SK-N-SH (cell line): ENCODE measurements at regions not wholly inside any gene's neighbourhood (a gene's known extent, or its start where the extent isn't known, plus 50 kb on each side); places are given as distances from the start of the nearest gene placed in this dataset.

Experiments used
- CTCF ChIA-PET: fragments of 300-600, 350-600 bp; formaldehyde crosslinking; extraction: SDS; loops from one replicate; lab custom pipeline; 2021; lab: Yijun Ruan, JAX
- POLR2A ChIA-PET: fragments of 350-600 bp; sonication (Branson Sonifier 250); formaldehyde crosslinking; extraction: SDS; loops from one replicate; lab custom pipeline; 2020; ENCODE audit warnings: antibody characterized with exemption, inconsistent platforms; lab: Yijun Ruan, JAX
- DNase-seq: peaks from one replicate; pipeline ENCODE4 v3.0.0; 2012
- H2AFZ ChIP-seq: fragments of 200-600 bp; sonication (generic); 2 replicates; pipeline ENCODE4 v1.8.1; 2016; ENCODE audit warnings: antibody characterized with exemption, mild to moderate bottlenecking, low read depth
- H3F3A ChIP-seq: fragments of 200-600 bp; sonication (generic); replicated peaks from 2 replicates; pipeline ENCODE3; 2016; ENCODE audit warnings: antibody characterized with exemption, mild to moderate bottlenecking; ENCODE audit not compliant: insufficient read depth
- H3K27ac ChIP-seq, 2 experiments: fragments of 200-500 bp in 1 of 2; fragments of 200-600 bp in 1 of 2; sonication (Bioruptor generic) in 1 of 2; sonication (generic), shearing (Covaris generic) in 1 of 2; 2 replicates each; pipeline versions ENCODE4 v1.5.1 to v1.6.1; 2014 to 2016; ENCODE audit warnings: low read depth in 2 of 2, inconsistent platforms in 1 of 2, low read length in 1 of 2, mild to moderate bottlenecking in 1 of 2, mixed read lengths in 1 of 2
- H3K27me3 ChIP-seq: fragments of 200-600 bp; sonication (generic), shearing (Covaris generic); 2 replicates; pipeline ENCODE4 v1.6.1; 2016; ENCODE audit warnings: mixed run types; ENCODE audit not compliant: insufficient read depth
- H3K36me3 ChIP-seq, 2 experiments: fragments of 200-500 bp in 1 of 2; fragments of 200-600 bp in 1 of 2; sonication (Bioruptor generic) in 1 of 2; sonication (generic) in 1 of 2; replicated peaks in 1 of 2; 2 replicates each; pipeline versions ENCODE3 to v1.5.1; 2014 to 2016; ENCODE audit warnings: low read length in 1 of 2, mild to moderate bottlenecking in 1 of 2; ENCODE audit not compliant: insufficient read depth in 2 of 2, control insufficient read depth in 1 of 2
- H3K4me1 ChIP-seq, 2 experiments: fragments of 200-500 bp in 1 of 2; fragments of 200-600 bp in 1 of 2; sonication (Bioruptor generic) in 1 of 2; sonication (generic), shearing (Covaris generic) in 1 of 2; 2 replicates each; pipeline versions ENCODE4 v1.5.1 to v1.6.1; 2014 to 2016; ENCODE audit warnings: low read depth in 1 of 2, low read length in 1 of 2, mixed run types in 1 of 2; ENCODE audit not compliant: insufficient read depth in 2 of 2, control insufficient read depth in 1 of 2
- H3K4me2 ChIP-seq: fragments of 200-600 bp; sonication (generic), shearing (Covaris generic); 2 replicates; pipeline ENCODE4 v1.6.1; 2017; ENCODE audit warnings: mixed run types
- H3K4me3 ChIP-seq, 2 experiments: fragments of 200-500 bp in 1 of 2; fragments of 200-600 bp in 1 of 2; sonication (Bioruptor generic) in 1 of 2; sonication (generic), shearing (Covaris generic) in 1 of 2; 2 replicates each; pipeline versions ENCODE4 v1.5.1 to v1.8.1; 2014 to 2016; ENCODE audit warnings: low read depth in 2 of 2, inconsistent platforms in 1 of 2, low read length in 1 of 2, mild to moderate bottlenecking in 1 of 2, mixed read lengths in 1 of 2, moderate library complexity in 1 of 2
- H3K79me2 ChIP-seq: fragments of 200-600 bp; sonication (generic); 2 replicates; pipeline ENCODE4 v1.8.1; 2017; ENCODE audit warnings: mild to moderate bottlenecking; ENCODE audit not compliant: insufficient read depth
- H3K9ac ChIP-seq: fragments of 200-600 bp; sonication (generic); 2 replicates; pipeline ENCODE4 v1.6.1; 2017; ENCODE audit warnings: mixed run types
- H3K9me2 ChIP-seq: fragments of 200-600 bp; sonication (generic); 2 replicates; pipeline ENCODE4 v1.6.1; 2017; ENCODE audit warnings: mixed run types
- H3K9me3 ChIP-seq: fragments of 200-600 bp; sonication (generic); 2 replicates; pipeline ENCODE4 v1.6.1; 2017; ENCODE audit warnings: mixed run types, mild to moderate bottlenecking, moderate library complexity
- H4K20me1 ChIP-seq: fragments of 200-600 bp; sonication (generic); 2 replicates; pipeline ENCODE4 v1.6.1; 2017; ENCODE audit warnings: mild to moderate bottlenecking, mixed run types; ENCODE audit not compliant: insufficient read depth
- CHD2 ChIP-seq: fragments of 150-350 bp; IDR thresholded peaks from 2 replicates; pipeline ENCODE4 v1.6.1; 2018; ENCODE audit warnings: low read length; ENCODE audit not compliant: partially characterized antibody
- EP300 ChIP-seq, 2 experiments: IDR thresholded peaks; 2 replicates each; pipeline versions ENCODE4 v1.4.0 to v1.6.1; 2012; ENCODE audit warnings: borderline replicate concordance in 1 of 2, low read depth in 1 of 2, low read length in 1 of 2
- FOSL2 ChIP-seq: IDR thresholded peaks from 2 replicates; pipeline ENCODE4 v1.4.0; 2012; ENCODE audit warnings: low read depth, mild to moderate bottlenecking, moderate library complexity, borderline replicate concordance
- FOXJ3 ChIP-seq: sonication (generic); formaldehyde crosslinking; IDR thresholded peaks from 2 replicates; pipeline ENCODE4 v1.5.1; 2020; ENCODE audit warnings: mild to moderate bottlenecking, missing genetic modification reagents
- IRF3 ChIP-seq: fragments of 150-350 bp; IDR thresholded peaks from 2 replicates; pipeline ENCODE4 v1.6.1; 2016; ENCODE audit warnings: mild to moderate bottlenecking, low read depth, low read length
- MAX ChIP-seq: IDR thresholded peaks from 2 replicates; pipeline ENCODE4 v1.4.0; 2012; ENCODE audit warnings: low read depth
- MXI1 ChIP-seq: IDR thresholded peaks from 2 replicates; pipeline ENCODE4 v1.6.1; 2012; ENCODE audit warnings: mild to moderate bottlenecking, low read depth, low read length, improper control_type of control experiment
- NRF1 ChIP-seq: IDR thresholded peaks from 2 replicates; pipeline ENCODE4 v1.6.1; 2012; ENCODE audit warnings: low read depth, mild to moderate bottlenecking, low read length
- PBX3 ChIP-seq: IDR thresholded peaks from 2 replicates; pipeline ENCODE4; 2012
- RCOR1 ChIP-seq: fragments of 150-350 bp; IDR thresholded peaks from 2 replicates; pipeline ENCODE4 v1.6.1; 2017; ENCODE audit warnings: antibody characterized with exemption, low read length
- REST ChIP-seq: IDR thresholded peaks from 2 replicates; pipeline ENCODE4 v1.6.1; 2012; ENCODE audit warnings: mild to moderate bottlenecking, low read depth, low read length, moderate library complexity
- RFX5 ChIP-seq: IDR thresholded peaks from 2 replicates; pipeline ENCODE4 v1.6.1; 2012; ENCODE audit warnings: mild to moderate bottlenecking, improper control_type of control experiment, low read length
- RXRA ChIP-seq: IDR thresholded peaks from 2 replicates; pipeline ENCODE4 v1.4.0; 2012; ENCODE audit warnings: low read depth, mild to moderate bottlenecking, borderline replicate concordance
- SIN3A ChIP-seq: IDR thresholded peaks from 2 replicates; pipeline ENCODE4 v1.6.1; 2012; ENCODE audit warnings: low read depth, mild to moderate bottlenecking, low read length, moderate library complexity, borderline replicate concordance
- TEAD4 ChIP-seq: IDR thresholded peaks from 2 replicates; pipeline ENCODE4 v1.4.0; 2012; ENCODE audit warnings: mild to moderate bottlenecking, borderline replicate concordance; ENCODE audit not compliant: insufficient read depth
- USF1 ChIP-seq: IDR thresholded peaks from 2 replicates; pipeline ENCODE4 v1.4.0; 2012; ENCODE audit warnings: low read depth, borderline replicate concordance
- ZBTB33 ChIP-seq: IDR thresholded peaks from 2 replicates; pipeline ENCODE4 v1.4.0; 2012; ENCODE audit warnings: low read depth, borderline replicate concordance
- WGBS: methylation state at CpG from one replicate; pipeline ENCODE4 v1.1.6; 2017; ENCODE audit warnings: low lambda C conversion rate; 5-methylcytosine and 5-hydroxymethylcytosine counted together

GRCh38 chr6:143616741-143617140 is 61.0 kb upstream of the PHACTR2 start:
- H2AFZ ChIP-seq: no peak overlapping the region
- H4K20me1 ChIP-seq: no peaks in the 10 kb centered on the region
- H3F3A ChIP-seq: no peaks in the 10 kb centered on the region
- H3K9me2 ChIP-seq: no peaks in the 10 kb centered on the region
- 94% methylated on average over 7 of the region's 7 CpGs for WGBS
- H3K4me1 ChIP-seq: peaks cover 4 to 10% of the 10 kb centered on the region in 2 experiments; a peak in 3 of 4 replicates
- no peaks in the 10 kb centered on the region for H3K9me3 ChIP-seq
- H3K27me3 ChIP-seq: no peaks in the 10 kb centered on the region
- H3K4me2 ChIP-seq: no peak overlapping the region
- H3K4me3 ChIP-seq: no peak overlapping the region
- TF ChIP-seq USF1 (no peak), PBX3 (no peak), IRF3 (no peak), FOSL2 (no peak), CHD2 (no peak), SIN3A (no peak), MAX (no peak)
- TF ChIP-seq, all 33 proteins: peak for 0
- CTCF ChIA-PET: no interaction called here
- Histone ChIP-seq H3K27ac (no peak overlapping the region), H3K36me3 (no peaks in the 10 kb centered on the region), H3K9ac (no peak overlapping the region), H3K79me2 (no peaks in the 10 kb centered on the region; the same call in 1 of the 2 replicates)
- POLR2A ChIA-PET: no interaction called here
- no peak for DNase-seq

- Histone ChIP-seq H3K9me3 (no peaks in the 10 kb centered on the region), H3K9me2 (no peaks in the 10 kb centered on the region), H3K9ac (no peak overlapping the region), H3K4me3 (no peak overlapping the region), H3K4me2 (no peak overlapping the region), H3K27ac (no peak overlapping the region), H3K79me2 (no peaks in the 10 kb centered on the region; the same call in 1 of the 2 replicates), H4K20me1 (no peaks in the 10 kb centered on the region), H3F3A (no peaks in the 10 kb centered on the region), H3K27me3 (no peaks in the 10 kb centered on the region), H3K4me1 (peaks cover 4 to 9% of the 10 kb centered on the region in 2 experiments; a peak in 3 of 4 replicates), H3K36me3 (no peaks in the 10 kb centered on the region), H2AFZ (no peak overlapping the region)
- ChIA-PET POLR2A (no interaction called here), CTCF (interaction anchor here (0.9 kb wide), 1 partner anchor 14 kb away, joined by 3 read pairs; no protein-coding TSS in a partner anchor)
- WGBS: 93% methylated on average over 1 of the region's 1 CpG
- no peak for DNase-seq
- TF ChIP-seq ZBTB33: no peak
- no peak for TF ChIP-seq RFX5
- no peak for TF ChIP-seq SIN3A
- TF ChIP-seq RXRA: no peak
- TF ChIP-seq EP300 (IDR thresholded peaks at IDR 0.05; ENCODE audit: borderline replicate concordance in 1 of 2, low read depth in 1 of 2, low read length in 1 of 2): no peak
- TF ChIP-seq NRF1: no peak
- no peak for TF ChIP-seq FOXJ3 (CRISPR knock-in tag)
- no peak for TF ChIP-seq RCOR1
- TF ChIP-seq REST: no peak
- TF ChIP-seq FOSL2: no peak
- TF ChIP-seq MXI1: no peak
- no peak for TF ChIP-seq TEAD4
Measured at GRCh38 chr6:143615785-143616184, 62.0 kb upstream of the PHACTR2 start.
